ENCODE measurements at regions not wholly inside any gene's neighbourhood (a gene's known extent, or its start where the extent isn't known, plus 50 kb on each side); places are given as distances from the start of the nearest gene placed in this dataset.

DNA sequence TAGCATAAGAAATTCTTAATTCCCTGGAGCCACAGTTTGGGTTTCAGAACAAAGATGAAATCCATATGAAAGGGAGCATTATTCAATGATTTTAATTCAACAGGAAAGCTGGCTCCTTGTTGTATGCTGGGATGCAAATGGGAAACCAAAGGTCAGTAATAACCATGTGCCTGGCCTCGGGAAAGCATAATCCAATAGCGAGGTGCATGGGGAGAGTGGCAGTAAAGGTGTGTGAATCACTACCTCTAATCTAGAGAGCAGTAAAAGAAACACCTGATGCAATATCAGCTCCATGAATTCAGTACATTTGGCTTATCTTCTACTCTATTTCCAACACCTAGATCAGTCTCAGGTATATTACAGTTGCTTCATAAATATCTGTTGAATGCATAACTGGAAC lies 220.1 kb downstream of the FBXO15 start:
- DNase-seq (ENCODE audit: low read depth) = no peak
- no peak overlapping the region for H3K4me3 ChIP-seq (ENCODE audit: low read depth, low read length)

DNA sequence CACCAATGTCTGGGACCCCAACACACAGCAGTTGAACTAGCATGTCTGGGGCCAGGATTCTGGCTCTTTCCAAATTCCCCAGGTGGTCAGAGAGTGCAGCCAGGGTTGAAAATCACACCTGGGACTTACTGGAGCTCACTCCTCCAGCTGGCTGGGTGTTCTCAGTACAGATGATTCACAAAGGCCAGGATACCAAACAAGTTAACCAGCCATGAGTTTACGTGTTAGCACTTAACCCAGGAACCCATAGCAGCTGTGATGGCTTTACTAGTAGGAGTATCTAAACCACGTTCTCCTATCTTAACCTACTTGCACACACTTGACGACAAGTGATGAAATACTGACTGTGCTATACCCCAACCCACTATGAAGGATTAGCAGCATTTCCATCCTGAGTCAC lies 222.8 kb downstream of the FBXO15 start:
- no peak for DNase-seq (ENCODE audit: low read depth)
- no peak overlapping the region for H3K4me3 ChIP-seq (ENCODE audit: low read depth, low read length)

DNA sequence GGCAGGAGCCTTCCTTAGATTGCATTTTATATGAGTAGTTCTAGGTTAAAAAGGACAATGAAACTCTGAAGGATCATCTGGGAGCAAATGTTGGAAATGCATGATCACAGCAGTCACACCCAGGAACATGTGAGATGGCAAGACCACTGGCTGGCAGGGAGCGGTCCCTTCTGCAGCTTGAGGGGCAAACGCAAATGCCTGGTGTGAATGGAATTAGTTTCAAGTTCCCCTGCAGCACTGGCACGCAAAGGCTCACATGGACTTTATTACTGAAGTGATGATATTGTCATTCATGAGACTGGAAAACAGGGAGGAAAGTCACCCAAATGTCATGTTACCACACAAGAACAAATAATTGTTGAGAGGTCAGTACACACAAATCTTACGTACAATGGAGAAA lies 223.3 kb downstream of the FBXO15 start:
- no peak for DNase-seq (ENCODE audit: low read depth)
- H3K4me3 ChIP-seq (ENCODE audit: low read depth, low read length) = no peak overlapping the region

DNA sequence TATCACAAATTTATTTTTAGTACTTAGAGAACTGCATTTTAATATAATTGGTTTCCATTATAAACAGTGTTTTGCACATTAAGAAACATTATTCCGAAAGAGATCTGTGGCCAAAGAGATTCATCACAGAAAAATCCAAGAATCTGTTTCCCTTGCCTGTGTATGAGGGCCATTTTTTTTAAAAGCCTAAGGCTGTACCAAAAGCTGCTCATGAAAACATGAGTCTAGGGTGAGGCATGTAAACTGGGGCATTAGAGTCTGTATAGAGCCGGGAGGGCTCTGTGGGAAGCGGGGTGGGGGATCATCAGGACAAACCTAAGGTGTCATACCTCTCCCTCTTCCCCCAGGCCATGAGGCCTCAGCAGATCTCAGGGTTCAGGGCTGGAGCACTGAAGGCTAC lies 223.8 kb downstream of the FBXO15 start:
- no peak for DNase-seq (ENCODE audit: low read depth)
- H3K4me3 ChIP-seq (ENCODE audit: low read depth, low read length) = no peak overlapping the region

DNA sequence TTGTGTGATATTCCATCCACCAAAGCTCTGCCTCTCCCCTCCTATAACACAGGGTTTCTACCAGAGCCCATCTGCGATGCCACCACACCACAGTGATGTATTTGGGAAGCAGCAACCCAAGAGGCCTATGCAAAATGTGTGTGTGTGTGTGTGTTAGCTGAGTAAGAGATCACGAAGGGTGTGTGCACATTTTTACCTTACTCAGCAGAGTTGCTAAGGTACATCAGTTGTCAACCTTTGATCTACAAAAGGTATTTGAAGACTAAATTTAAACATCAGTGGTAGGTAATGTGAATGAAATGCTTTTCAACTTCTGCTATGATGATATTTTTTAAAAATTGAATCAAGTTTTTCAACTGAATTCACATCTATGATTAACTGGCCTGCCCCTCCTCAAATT lies 227.6 kb downstream of the FBXO15 start:
- no peak for DNase-seq (ENCODE audit: low read depth)
- no peak overlapping the region for H3K4me3 ChIP-seq (ENCODE audit: low read depth, low read length)

DNA sequence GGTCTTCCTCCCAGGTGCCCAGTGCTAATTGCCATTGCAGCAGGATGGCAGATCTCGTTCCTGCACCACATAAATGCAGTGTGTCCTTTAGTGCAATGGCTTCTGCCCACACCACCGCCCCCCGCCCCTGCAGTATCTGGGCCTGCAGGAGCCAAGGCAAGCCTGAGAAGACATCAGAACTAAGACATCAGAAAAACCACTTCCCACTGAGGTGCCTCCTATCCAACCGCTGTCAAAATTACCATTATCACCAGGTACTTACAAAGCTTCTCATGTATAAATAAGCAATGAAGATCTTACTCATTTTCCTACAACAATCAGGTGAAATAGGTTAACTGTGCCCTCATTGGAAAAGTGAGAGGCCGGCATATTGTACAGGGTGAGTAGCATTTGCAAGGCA lies 228.8 kb downstream of the FBXO15 start:
- DNase-seq (ENCODE audit: low read depth) = no peak
- no peak overlapping the region for H3K4me3 ChIP-seq (ENCODE audit: low read depth, low read length)

DNA sequence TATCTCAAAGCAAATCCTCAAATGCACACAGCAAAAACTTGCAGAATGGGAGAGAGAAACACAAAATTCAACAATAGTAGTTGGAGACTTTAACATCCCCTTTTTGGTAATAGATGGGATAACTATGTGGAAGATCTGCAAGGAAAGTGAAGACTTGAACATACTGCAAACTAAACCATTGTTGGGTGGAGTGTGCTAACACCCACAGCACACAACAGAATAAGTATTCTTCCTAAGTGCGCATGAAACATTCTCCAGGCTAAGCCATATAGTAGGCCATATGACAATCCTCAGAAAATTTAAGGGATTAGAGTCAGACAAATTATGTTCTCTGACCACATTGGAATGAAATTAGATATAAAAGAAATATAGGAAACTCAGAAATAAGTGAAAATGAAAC lies 230.6 kb downstream of the FBXO15 start:
- DNase-seq (ENCODE audit: low read depth) = no peak
- H3K4me3 ChIP-seq (ENCODE audit: low read depth, low read length) = no peak overlapping the region

DNA sequence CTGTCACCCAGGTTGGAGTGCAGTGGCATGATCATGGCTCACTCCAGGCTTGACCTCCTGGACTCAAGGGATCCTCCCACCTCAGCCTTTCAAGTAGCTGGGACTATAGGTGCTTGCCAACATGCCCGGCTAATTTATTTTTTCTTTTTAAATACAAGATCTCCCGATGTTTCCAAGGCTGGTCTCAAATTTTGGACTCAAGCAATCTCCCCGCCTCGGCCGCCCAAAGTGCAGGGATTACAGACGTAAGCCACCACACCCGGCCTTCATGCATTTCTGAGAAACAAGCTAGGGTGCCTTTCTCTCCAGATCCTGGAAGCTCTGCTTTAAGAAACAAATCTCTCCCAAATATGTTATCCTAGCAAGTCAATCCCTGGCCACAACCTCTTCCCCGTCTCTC lies 234.1 kb downstream of the FBXO15 start:
- DNase-seq (ENCODE audit: low read depth) = no peak
- no peak overlapping the region for H3K4me3 ChIP-seq (ENCODE audit: low read depth, low read length)

DNA sequence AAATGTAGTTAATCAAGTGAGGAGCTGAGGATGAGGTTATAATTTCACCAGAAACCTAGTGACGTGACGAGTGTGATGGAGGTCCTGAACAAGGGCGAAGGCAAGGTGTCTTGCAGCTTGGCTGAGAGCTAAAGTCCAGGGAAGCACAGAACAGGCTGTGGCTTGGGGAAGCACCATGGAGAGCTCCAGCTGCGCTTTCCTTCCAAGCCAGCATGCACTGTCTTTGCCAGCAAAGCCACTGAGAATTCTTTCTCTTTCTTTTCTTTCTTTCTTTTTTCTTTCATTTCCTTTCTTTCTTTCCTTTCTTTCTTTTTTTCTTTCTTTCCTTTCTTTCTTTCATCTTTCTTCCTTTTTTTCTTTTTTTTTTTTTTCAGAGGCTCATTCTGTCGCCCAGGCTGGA lies 239.3 kb downstream of the FBXO15 start:
- DNase-seq (ENCODE audit: low read depth) = no peak
- no peak overlapping the region for H3K4me3 ChIP-seq (ENCODE audit: low read depth, low read length)

DNA sequence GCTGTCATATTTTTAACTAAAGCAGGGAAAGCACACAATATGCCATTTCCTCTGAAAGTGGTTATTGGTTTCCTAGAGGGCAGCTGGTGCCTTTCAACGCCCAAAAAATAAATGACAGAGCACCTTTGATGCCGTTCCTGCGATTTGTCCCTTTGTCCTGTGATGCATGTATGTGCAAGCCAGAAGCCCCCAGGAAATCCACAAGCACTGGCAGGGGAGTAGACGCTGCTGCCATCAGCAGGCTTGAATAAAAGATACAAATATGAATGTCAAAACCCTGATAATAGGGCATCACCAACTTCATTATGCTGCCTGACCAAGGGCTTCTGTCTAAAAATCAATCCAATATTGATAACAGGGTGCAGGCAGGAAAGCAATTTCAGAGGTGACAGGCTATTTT lies 246.1 kb downstream of the FBXO15 start:
- DNase-seq (ENCODE audit: low read depth) = no peak
- H3K4me3 ChIP-seq (ENCODE audit: low read depth, low read length) = no peak overlapping the region

DNA sequence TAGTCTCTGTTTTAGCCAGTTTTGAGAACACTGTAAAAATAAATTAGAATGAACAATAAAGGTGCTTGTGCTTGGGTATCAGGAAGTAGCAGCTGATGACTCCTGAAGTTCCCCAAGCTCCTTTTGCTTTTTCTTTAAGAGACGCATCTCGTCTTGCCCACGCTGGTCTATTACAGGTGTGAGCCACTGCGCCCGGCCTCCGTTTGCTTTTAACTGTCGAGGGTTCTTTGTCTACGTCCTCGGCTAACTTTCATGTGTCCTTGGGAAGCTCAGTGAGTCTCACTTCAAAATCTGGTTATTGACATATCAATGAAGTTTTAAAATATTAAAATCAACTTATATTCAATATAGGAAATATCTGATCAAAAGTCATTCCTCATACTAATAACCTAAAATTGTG lies 246.5 kb downstream of the FBXO15 start:
- no peak overlapping the region for H3K4me3 ChIP-seq (ENCODE audit: low read depth, low read length)
- no peak for DNase-seq (ENCODE audit: low read depth)

DNA sequence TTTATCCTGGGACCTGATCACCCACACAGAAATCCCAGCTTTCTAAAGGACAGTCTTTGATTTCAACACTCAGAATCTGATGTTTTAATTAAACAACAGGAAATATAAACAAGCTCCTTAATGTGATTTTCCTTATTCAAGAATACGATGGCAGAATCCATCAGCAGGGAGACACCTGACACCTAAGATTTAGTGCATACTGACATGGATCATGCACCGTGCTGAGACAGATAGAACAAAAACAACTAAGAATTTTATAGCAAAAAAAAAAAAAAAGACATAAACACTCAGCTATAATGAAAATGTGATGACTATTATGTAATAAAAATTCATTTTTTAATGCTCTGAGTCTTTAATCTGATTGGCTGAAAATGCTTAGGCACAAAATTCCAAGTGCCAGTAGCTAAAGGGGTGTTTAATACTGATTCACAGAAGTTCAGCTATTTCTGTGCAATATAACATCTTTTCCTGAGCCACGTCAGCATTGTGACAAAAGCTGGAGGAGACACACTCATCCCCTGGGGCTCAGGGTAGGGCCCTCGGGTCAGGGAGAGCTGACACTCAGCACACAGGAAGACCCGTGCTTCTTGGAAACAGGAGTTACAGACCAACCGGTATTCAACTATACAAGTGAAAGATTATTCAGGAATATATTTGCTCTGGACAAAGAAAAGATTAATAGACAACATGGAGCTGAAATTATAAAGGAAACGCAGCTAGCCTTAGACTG lies 247.4 kb downstream of the FBXO15 start:
- H3K4me3 ChIP-seq (ENCODE audit: low read depth, low read length) = no peak overlapping the region
- DNase-seq (ENCODE audit: low read depth) = no peak

DNA sequence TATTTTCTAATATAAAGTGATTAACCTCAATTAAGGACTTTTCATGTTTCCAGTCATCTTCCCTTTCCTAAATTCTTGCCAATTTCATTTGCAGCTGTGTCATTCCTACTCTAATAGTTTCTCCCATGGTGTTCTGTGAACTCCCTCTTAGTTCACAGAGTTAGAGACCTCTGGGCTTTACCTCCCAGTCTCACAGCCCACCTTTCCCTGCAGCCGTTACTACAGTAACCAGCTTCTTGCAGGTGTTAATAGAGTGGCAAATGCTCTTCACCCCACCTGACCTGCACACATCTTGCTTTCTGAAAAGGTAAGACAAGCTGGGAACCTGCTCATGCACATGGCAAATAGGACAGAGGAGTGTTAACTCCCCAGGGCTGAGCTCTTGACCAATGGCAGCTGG lies 250.1 kb downstream of the FBXO15 start:
- no peak overlapping the region for H3K4me3 ChIP-seq (ENCODE audit: low read depth, low read length)
- no peak for DNase-seq (ENCODE audit: low read depth)

DNA sequence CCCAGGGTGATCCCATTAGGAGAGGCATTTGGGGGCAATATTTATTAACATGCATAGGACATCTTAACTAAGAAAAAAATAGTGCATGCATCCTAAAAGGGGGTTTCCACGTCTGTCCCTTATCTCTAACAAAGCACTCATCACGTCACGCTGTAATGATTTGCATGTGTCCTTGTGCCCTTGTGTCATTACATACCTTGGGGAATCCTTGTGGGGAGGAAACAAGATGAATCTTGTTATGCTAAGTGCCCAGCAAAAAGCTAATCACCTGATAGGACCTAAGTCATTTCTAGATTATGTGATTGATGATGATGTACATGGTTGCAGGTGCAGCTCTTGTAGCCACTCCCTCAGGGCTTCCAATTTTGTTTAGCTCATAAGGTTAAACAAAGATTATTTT lies 250.9 kb downstream of the FBXO15 start:
- DNase-seq (ENCODE audit: low read depth) = no peak
- H3K4me3 ChIP-seq (ENCODE audit: low read depth, low read length) = no peak overlapping the region

DNA sequence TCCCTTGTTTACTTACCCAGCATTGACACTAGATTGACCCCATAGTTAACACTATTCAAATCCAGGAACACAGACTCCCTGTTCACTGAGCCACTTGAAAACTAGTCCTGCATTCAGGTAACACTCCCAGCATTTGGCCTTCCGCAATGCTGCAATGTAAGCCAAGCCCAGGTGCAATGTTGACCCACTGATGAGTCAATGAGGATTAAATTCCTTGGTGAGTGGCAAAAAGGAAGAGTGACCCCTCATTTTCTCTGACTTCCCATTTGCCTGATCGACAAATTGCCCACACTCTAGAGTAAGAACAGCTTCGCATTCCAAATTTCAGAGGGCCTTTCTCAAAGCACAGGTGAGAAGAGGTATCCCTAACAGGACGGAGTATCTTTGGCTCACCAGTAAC lies 251.9 kb downstream of the FBXO15 start:
- DNase-seq (ENCODE audit: low read depth) = no peak
- no peak overlapping the region for H3K4me3 ChIP-seq (ENCODE audit: low read depth, low read length)

DNA sequence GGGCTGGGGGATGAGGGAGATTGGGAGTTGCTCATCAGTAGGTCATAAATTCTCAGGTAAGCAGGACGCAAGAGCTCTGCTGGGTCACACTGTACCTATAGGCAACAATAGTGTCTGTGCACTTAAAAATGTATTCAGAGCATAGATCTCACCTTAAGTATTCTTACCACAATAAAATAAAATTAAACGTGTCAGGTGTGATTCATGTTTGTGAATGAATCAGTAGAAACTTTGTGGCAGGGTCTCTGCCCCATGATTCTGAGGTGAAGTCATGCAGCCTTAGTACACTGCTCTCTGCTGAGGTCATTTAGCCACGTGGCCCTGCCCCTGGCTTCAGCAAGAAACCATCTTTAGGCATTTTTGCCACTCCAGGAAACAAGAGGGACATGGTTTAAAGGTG lies 253.8 kb downstream of the FBXO15 start:
- no peak for DNase-seq (ENCODE audit: low read depth)
- no peak overlapping the region for H3K4me3 ChIP-seq (ENCODE audit: low read depth, low read length)

DNA sequence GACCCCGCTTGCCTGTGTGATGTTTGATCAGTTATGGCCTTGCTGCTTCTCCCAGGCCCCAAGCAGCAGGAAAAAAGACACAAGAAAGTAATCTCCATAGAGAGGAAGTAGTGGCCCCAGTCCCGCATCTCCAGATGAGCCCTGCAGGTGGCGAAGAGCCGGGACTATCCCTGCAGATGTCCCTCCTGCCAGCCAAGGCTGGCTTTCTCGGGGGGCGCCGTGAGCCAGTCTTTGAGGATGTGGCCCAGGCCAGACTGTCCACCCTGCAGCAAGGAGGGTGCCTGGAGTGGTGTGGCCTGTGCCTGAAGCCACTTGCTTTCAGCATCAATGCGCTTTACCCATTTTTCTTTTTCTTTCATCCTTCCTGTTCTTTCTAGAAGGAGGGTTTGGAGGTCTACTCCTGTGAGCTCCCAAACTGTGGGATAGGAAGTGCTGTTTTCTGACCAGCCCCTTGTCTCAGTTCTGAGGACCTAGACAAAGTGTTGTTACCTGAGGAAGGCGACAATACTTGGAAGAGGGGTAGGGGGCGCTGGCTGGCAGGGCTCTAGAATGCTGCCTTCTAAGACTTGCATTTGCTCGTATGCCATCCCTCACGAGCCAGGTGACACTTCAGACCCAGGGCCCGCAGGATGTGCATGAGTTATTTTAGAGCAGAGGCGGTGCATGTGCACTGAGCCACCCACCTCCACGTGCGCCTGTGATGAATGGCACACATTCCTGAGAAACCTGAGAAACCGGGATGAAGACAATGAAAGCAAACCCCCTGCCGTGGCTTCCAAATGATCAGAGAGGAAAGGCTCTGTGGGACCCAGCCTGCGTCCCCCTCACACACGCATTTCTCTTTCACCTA lies 255.8 kb downstream of the FBXO15 start:
- no peak for DNase-seq (ENCODE audit: low read depth)
- no peak overlapping the region for H3K4me3 ChIP-seq (ENCODE audit: low read depth, low read length)

DNA sequence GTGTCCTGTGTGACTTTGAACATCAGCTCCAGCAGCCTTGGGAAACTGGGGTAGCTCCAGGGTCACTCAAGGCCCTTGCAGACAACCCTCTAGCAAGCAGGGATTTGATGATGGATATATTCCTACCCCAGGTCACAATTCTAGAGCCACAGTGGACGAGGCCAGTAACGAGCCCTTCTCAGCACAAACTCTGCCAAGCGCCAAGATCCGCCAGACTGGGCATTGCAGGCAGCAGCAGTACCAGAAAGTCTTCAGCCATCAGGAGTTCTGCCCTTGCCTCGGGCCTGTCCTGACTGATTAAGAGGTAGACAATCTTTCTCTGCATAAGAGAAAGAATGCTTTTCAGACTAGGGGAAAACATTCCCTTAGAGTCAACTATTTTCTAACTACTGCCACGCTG lies 259.1 kb downstream of the FBXO15 start:
- no peak overlapping the region for H3K4me3 ChIP-seq (ENCODE audit: low read depth, low read length)
- DNase-seq (ENCODE audit: low read depth) = no peak

DNA sequence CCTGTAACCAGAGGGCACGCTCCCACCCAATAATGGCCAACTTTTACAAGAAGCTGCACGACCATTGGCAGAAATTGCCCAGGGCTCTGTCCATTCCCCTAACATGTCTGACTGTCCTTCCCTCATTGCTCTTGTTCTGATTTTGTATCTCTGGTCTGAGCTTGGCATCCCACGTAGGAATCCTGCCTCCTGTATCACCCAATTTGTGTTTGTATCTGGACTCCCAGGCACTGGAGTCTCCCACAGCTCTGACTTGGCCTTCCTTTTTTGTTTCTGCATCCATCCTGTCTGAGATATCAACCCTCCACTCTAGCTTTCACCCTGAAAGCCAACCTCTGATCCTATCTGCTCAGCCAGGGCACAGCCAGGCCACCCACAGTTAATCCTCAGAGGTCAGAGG lies 259.8 kb downstream of the FBXO15 start:
- DNase-seq (ENCODE audit: low read depth) = no peak
- no peak overlapping the region for H3K4me3 ChIP-seq (ENCODE audit: low read depth, low read length)

DNA sequence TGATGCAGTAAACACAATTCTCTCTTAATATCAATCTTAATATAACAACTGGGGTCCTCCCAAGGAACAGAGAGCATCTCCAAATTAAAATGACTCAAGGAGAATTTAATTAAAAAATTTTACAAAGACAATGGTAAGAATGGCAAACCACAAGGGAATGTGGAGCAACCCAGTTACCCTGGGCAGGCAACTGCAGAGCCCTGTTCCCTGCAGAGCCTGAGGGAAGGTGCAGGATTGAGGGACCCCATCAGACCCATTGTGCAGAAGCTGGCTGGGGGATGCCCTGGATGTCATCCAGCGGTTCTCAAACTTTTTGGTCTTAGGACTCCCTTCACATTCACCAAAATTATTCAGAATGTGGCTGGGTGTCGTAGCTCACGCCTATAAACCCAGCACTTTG lies 262.8 kb downstream of the FBXO15 start:
- no peak for DNase-seq (ENCODE audit: low read depth)
- no peak overlapping the region for H3K4me3 ChIP-seq (ENCODE audit: low read depth, low read length)

DNA sequence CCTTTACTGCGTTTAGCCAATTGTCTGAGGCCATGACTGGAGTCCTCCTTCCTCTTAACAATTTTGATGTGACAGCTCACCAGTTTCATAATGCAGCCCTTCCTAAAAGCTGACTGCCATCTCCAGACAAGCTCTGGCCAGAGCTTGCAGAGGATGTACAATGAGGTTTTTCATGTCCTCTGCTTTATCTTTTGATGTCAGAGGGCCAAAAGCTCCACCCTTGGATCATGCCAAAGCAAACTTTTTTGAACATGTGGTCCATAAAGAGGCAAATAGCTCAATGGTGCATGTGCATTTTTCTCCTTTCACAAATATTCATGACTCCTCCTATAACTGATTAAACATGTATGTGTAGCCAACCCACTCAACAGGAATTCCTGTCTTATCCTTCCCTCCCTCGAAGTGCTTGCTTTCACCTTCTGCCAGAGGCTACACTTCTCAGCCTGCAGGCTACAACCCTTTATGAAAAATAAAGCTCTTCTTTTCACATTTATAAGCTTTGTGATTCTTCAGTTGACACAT lies 266.2 kb downstream of the FBXO15 start:
- DNase-seq (ENCODE audit: low read depth) = no peak
- no peak overlapping the region for H3K4me3 ChIP-seq (ENCODE audit: low read depth, low read length)

All from skeletal muscle cell (primary cell).